HG03045 (cell line): ENCODE measurements at regions not wholly inside any gene's neighbourhood (a gene's known extent, or its start where the extent isn't known, plus 50 kb on each side); places are given as distances from the start of the nearest gene placed in this dataset.
"Not testable (repeated sequence)": the region's sequence is repeated elsewhere in the genome, so short reads cannot be mapped to it uniquely, and the experiment has no call there.

ENCODE experiments used
- ATAC-seq: cut with Tn5 transposase; IDR thresholded peaks from one replicate; pipeline ENCODE4 v1.9.1; 2021; ENCODE audit warnings: mild to moderate bottlenecking, moderate library complexity; ENCODE audit not compliant: unreplicated experiment

- ATAC-seq: no peak
Measured at GRCh38 chr1:87969040-87969439, 640.4 kb downstream of the LMO4 start.

- no peak for ATAC-seq
Measured at GRCh38 chr1:87972811-87973210, 644.1 kb downstream of the LMO4 start.

GRCh38 chr1:87973896-87974295, 645.2 kb downstream of the LMO4 start:
- ATAC-seq: no peak

GRCh38 chr1:87976316-87976715, 647.6 kb downstream of the LMO4 start:
- no peak for ATAC-seq

- ATAC-seq: no peak
Measured at GRCh38 chr1:87977145-87977544, 648.5 kb downstream of the LMO4 start.

GRCh38 chr1:87979079-87979478, 650.4 kb downstream of the LMO4 start:
- no peak for ATAC-seq

- no peak for ATAC-seq
Measured at GRCh38 chr1:87980494-87980893, 651.8 kb downstream of the LMO4 start.

GRCh38 chr1:87981386-87981785, 652.7 kb downstream of the LMO4 start:
- no peak for ATAC-seq

GRCh38 chr1:87981810-87982209, 653.1 kb downstream of the LMO4 start:
- no peak for ATAC-seq

- no peak for ATAC-seq
Measured at GRCh38 chr1:87983841-87984240, 655.2 kb downstream of the LMO4 start.

- ATAC-seq: no peak
Measured at GRCh38 chr1:87985071-87985470, 656.4 kb downstream of the LMO4 start.

GRCh38 chr1:87986130-87986866, 657.6 kb downstream of the LMO4 start:
- ATAC-seq: no peak

GRCh38 chr1:87989346-87989745, 660.7 kb downstream of the LMO4 start:
- no peak for ATAC-seq

GRCh38 chr1:87992536-87992935, 663.9 kb downstream of the LMO4 start:
- ATAC-seq: not testable (repeated sequence)

- ATAC-seq: no peak
Measured at GRCh38 chr1:87993051-87993450, 664.4 kb downstream of the LMO4 start.

- no peak for ATAC-seq
Measured at GRCh38 chr1:87999852-88000251, 671.2 kb downstream of the LMO4 start.

GRCh38 chr1:88001460-88001859, 672.8 kb downstream of the LMO4 start:
- no peak for ATAC-seq

- no peak for ATAC-seq
Measured at GRCh38 chr1:88003255-88003654, 674.6 kb downstream of the LMO4 start.

GRCh38 chr1:88009916-88010315, 674.2 kb upstream of the PKN2 start:
- no peak for ATAC-seq

- ATAC-seq: no peak
Measured at GRCh38 chr1:88013485-88013884, 670.6 kb upstream of the PKN2 start.

- ATAC-seq: no peak
Measured at GRCh38 chr1:88014131-88014530, 669.9 kb upstream of the PKN2 start.

GRCh38 chr1:88016947-88017346, 667.1 kb upstream of the PKN2 start:
- no peak for ATAC-seq

- ATAC-seq: no peak
Measured at GRCh38 chr1:88021529-88021928, 662.5 kb upstream of the PKN2 start.
